IMR-90 (cell line): ENCODE measurements at regions not wholly inside any gene's neighbourhood (a gene's known extent, or its start where the extent isn't known, plus 50 kb on each side); places are given as distances from the start of the nearest gene placed in this dataset.

Experiments used
- ATAC-seq: fragments of 200-7000 bp; cut with Tn5 transposase; 2 replicates; pipeline ENCODE4 v1.9.1; 2020; ENCODE audit warnings: low read depth, mild to moderate bottlenecking, moderate library complexity
- BruUV-seq: library from RNA; stranded (reverse); fragments of 400-500 nt; replicated peaks from 2 replicates; lab custom pipeline; 2021; lab: Mats Ljungman, UMichigan
- CTCF ChIA-PET: fragments of 300-600 bp; formaldehyde crosslinking; extraction: SDS; loops from one replicate; lab custom pipeline; 2021; ENCODE audit warnings: antibody characterized with exemption; lab: Yijun Ruan, JAX
- POLR2A ChIA-PET: fragments of 300-600 bp; sonication (Branson Sonifier 250); formaldehyde crosslinking; loops from one replicate; lab custom pipeline; 2022; ENCODE audit warnings: antibody characterized with exemption; ENCODE audit not compliant: unreplicated experiment; lab: Charles Lee
- DNase-seq: peaks from one replicate; pipeline ENCODE4 v3.0.0; 2013
- H2AFZ ChIP-seq: replicated peaks from 2 replicates; pipeline ENCODE3; 2013; ENCODE audit warnings: low read length, mild to moderate bottlenecking; ENCODE audit not compliant: poor library complexity
- H2AK5ac ChIP-seq: 2 replicates; pipeline ENCODE4 v1.6.1; 2013; ENCODE audit warnings: low read depth, low read length, inconsistent platforms
- H2AK9ac ChIP-seq: replicated peaks from 2 replicates; pipeline ENCODE3; 2013; ENCODE audit warnings: mild to moderate bottlenecking, low read depth, low read length, moderate library complexity; ENCODE audit not compliant: poor library complexity
- H2BK120ac ChIP-seq: 2 replicates; pipeline ENCODE4 v1.6.1; 2013; ENCODE audit warnings: low read depth, low read length, inconsistent platforms
- H2BK15ac ChIP-seq: 3 replicates; pipeline ENCODE4 v1.6.1; 2013; ENCODE audit warnings: low read depth, low read length, inconsistent platforms
- H2BK20ac ChIP-seq: 2 replicates; pipeline ENCODE4 v1.6.1; 2013; ENCODE audit warnings: low read depth, mild to moderate bottlenecking, inconsistent platforms, low read length, moderate library complexity
- H2BK5ac ChIP-seq: 2 replicates; pipeline ENCODE4 v1.6.1; 2013; ENCODE audit warnings: mild to moderate bottlenecking, low read depth, low read length, inconsistent platforms; ENCODE audit not compliant: poor library complexity, severe bottlenecking
- H3K14ac ChIP-seq: replicated peaks from 2 replicates; pipeline ENCODE4 v1.6.1; 2013; ENCODE audit warnings: low read depth, low read length, inconsistent platforms
- H3K18ac ChIP-seq: 2 replicates; pipeline ENCODE4 v1.6.1; 2013; ENCODE audit warnings: low read depth, low read length, control low read depth
- H3K23ac ChIP-seq: 2 replicates; pipeline ENCODE4 v1.6.1; 2013; ENCODE audit warnings: low read depth, low read length, inconsistent platforms
- H3K27ac ChIP-seq: 2 replicates; pipeline ENCODE4 v1.5.1; 2013; ENCODE audit warnings: mild to moderate bottlenecking, control low read depth, low read length; ENCODE audit not compliant: insufficient read depth
- H3K27me3 ChIP-seq: 2 replicates; pipeline ENCODE4 v1.6.1; 2013; ENCODE audit warnings: low read length; ENCODE audit not compliant: control insufficient read depth, insufficient read depth
- H3K36me3 ChIP-seq: 2 replicates; pipeline ENCODE4 v1.6.1; 2013; ENCODE audit warnings: low read length, mixed read lengths; ENCODE audit not compliant: control insufficient read depth, insufficient read depth
- H3K4ac ChIP-seq: 2 replicates; pipeline ENCODE4 v1.6.1; 2013; ENCODE audit warnings: low read depth, low read length, inconsistent platforms
- H3K4me1 ChIP-seq: 2 replicates; pipeline ENCODE4 v1.6.1; 2013; ENCODE audit warnings: low read length, mixed read lengths; ENCODE audit not compliant: control insufficient read depth, insufficient read depth
- H3K4me2 ChIP-seq: 2 replicates; pipeline ENCODE4 v1.6.1; 2013; ENCODE audit warnings: low read depth, mild to moderate bottlenecking, control low read depth, low read length, moderate library complexity
- H3K4me3 ChIP-seq: 2 replicates; pipeline ENCODE4 v1.5.1; 2013; ENCODE audit warnings: low read depth, mild to moderate bottlenecking, control low read depth, low read length, moderate library complexity; ENCODE audit not compliant: insufficient read depth
- H3K56ac ChIP-seq: 2 replicates; pipeline ENCODE4 v1.6.1; 2013; ENCODE audit warnings: low read length, inconsistent platforms; ENCODE audit not compliant: insufficient read depth; ENCODE audit errors: extremely low read depth
- H3K79me1 ChIP-seq, 2 experiments: 2 replicates each; pipeline ENCODE4 v1.6.1; 2013; ENCODE audit warnings: low read length in 2 of 2, inconsistent platforms in 1 of 2, low read depth in 1 of 2
- H3K9ac ChIP-seq: 2 replicates; pipeline ENCODE4 v1.6.1; 2013; ENCODE audit warnings: low read depth, low read length, control low read depth
- H3K9me1 ChIP-seq: 2 replicates; pipeline ENCODE4 v1.6.1; 2013; ENCODE audit warnings: low read length, inconsistent platforms; ENCODE audit not compliant: insufficient read depth
- H3K9me3 ChIP-seq: 2 replicates; pipeline ENCODE4 v1.6.1; 2013; ENCODE audit warnings: low read length; ENCODE audit not compliant: control insufficient read depth, insufficient read depth
- H4K20me1 ChIP-seq: 2 replicates; pipeline ENCODE4 v1.6.1; 2013; ENCODE audit warnings: low read length, inconsistent platforms; ENCODE audit not compliant: insufficient read depth
- H4K5ac ChIP-seq: 2 replicates; pipeline ENCODE4 v1.6.1; 2013; ENCODE audit warnings: mild to moderate bottlenecking, low read depth, low read length, control low read depth
- H4K8ac ChIP-seq, 2 experiments: 2 replicates each; pipeline ENCODE4 v1.6.1; 2013; ENCODE audit warnings: low read depth in 2 of 2, low read length in 2 of 2, control low read depth in 1 of 2, inconsistent platforms in 1 of 2
- H4K91ac ChIP-seq: 2 replicates; pipeline ENCODE4 v1.6.1; 2013; ENCODE audit warnings: low read depth, low read length, inconsistent platforms; ENCODE audit not compliant: insufficient read depth
- BHLHE40 ChIP-seq: fragments of 150-350 bp; IDR thresholded peaks from 2 replicates; pipeline ENCODE4 v1.6.1; 2016; ENCODE audit warnings: mild to moderate bottlenecking, low read depth, low read length
- CEBPB ChIP-seq: IDR thresholded peaks from 2 replicates; pipeline ENCODE4 v1.6.1; 2012; ENCODE audit warnings: low read depth, low read length, improper control_type of control experiment
- CHD1 ChIP-seq: IDR thresholded peaks from 2 replicates; pipeline ENCODE4 v1.6.1; 2012; ENCODE audit warnings: low read depth, low read length, improper control_type of control experiment
- CTCF ChIP-seq: conservative IDR thresholded peaks from 2 replicates; pipeline ENCODE4 v1.5.1; 2012; ENCODE audit warnings: mild to moderate bottlenecking, low read depth, low read length, improper control_type of control experiment
- ELK1 ChIP-seq: fragments of 150-350 bp; IDR thresholded peaks from 2 replicates; pipeline ENCODE4 v1.6.1; 2016; ENCODE audit warnings: low read depth, mild to moderate bottlenecking, low read length, moderate library complexity, borderline replicate concordance
- FOS ChIP-seq: fragments of 150-350 bp; IDR thresholded peaks from 2 replicates; pipeline ENCODE4 v1.6.1; 2016; ENCODE audit warnings: low read depth, low read length
- MAFK ChIP-seq: IDR thresholded peaks from 2 replicates; pipeline ENCODE4 v1.6.1; 2012; ENCODE audit warnings: low read depth, low read length, improper control_type of control experiment
- MAZ ChIP-seq: IDR thresholded peaks from 2 replicates; pipeline ENCODE4 v1.6.1; 2012; ENCODE audit warnings: low read depth, mild to moderate bottlenecking, low read length, improper control_type of control experiment, moderate library complexity, borderline replicate concordance
- MXI1 ChIP-seq: IDR thresholded peaks from 2 replicates; pipeline ENCODE4 v1.6.1; 2012; ENCODE audit warnings: low read depth, mild to moderate bottlenecking, low read length, moderate library complexity, borderline replicate concordance
- NFE2L2 ChIP-seq: fragments of 150-350 bp; IDR thresholded peaks from 2 replicates; pipeline ENCODE4 v1.6.1; 2016; ENCODE audit warnings: low read depth, mild to moderate bottlenecking, low read length
- POLR2A ChIP-seq: IDR thresholded peaks from 2 replicates; pipeline ENCODE4 v1.6.1; 2012; ENCODE audit warnings: mild to moderate bottlenecking, low read depth, low read length
- RAD21 ChIP-seq: IDR thresholded peaks from 2 replicates; pipeline ENCODE4 v1.6.1; 2012; ENCODE audit warnings: low read length, improper control_type of control experiment
- RCOR1 ChIP-seq: IDR thresholded peaks from 2 replicates; pipeline ENCODE4 v1.6.1; 2012; ENCODE audit warnings: mild to moderate bottlenecking, low read length, improper control_type of control experiment; ENCODE audit not compliant: insufficient replicate concordance
- RFX5 ChIP-seq: IDR thresholded peaks from 2 replicates; pipeline ENCODE4 v1.8.0; 2012; ENCODE audit warnings: low read depth, mild to moderate bottlenecking, low read length, moderate library complexity
- SMC3 ChIP-seq: fragments of 150-350 bp; IDR thresholded peaks from 2 replicates; pipeline ENCODE4 v1.6.1; 2016; ENCODE audit warnings: low read depth, mild to moderate bottlenecking, antibody characterized with exemption, low read length, moderate library complexity
- dilution Hi-C: fragments of 300-500 bp; cut with HindIII; formaldehyde crosslinking; loops from one replicate; pipeline ENCODE4 v1.14.3; 2018; ENCODE audit warnings: low sequenced_read_pairs; ENCODE audit not compliant: unreplicated experiment
- in situ Hi-C: fragments of 300-500 bp; cut with MboI; formaldehyde crosslinking; loops from 3 replicates; pipeline ENCODE4 v1.14.3; 2019; ENCODE audit warnings: low sequenced_read_pairs, inconsistent platforms, mixed read lengths
- intact Hi-C: fragments of 100-400 bp; cut with micrococcal nuclease; formaldehyde crosslinking; loops from 2 replicates; pipeline ENCODE4 v1.10.0; 2022
- TF ChIP-seq, protein P1 (sequence below): fragments of 150-350 bp; IDR thresholded peaks from 2 replicates; pipeline ENCODE4 v1.6.1; 2017; ENCODE audit warnings: mild to moderate bottlenecking, antibody characterized with exemption, low read length, low read depth

GRCh38 chr5:125496393-125496792, 750.0 kb upstream of the ZNF608 start:
- no TSS peak for BruUV-seq
- no peaks in the 10 kb centered on the region for H4K20me1 ChIP-seq
- no peaks in the 10 kb centered on the region for H3K4me1 ChIP-seq
- intact Hi-C loops (no loop called here), in situ Hi-C loops (no loop called here), dilution Hi-C loops (no loop called here)
- no peak overlapping the region for H3K18ac ChIP-seq
- H3K23ac ChIP-seq, result no peak overlapping the region
- no peak overlapping the region for H2BK20ac ChIP-seq
- no peak overlapping the region for H2BK15ac ChIP-seq
- no peak overlapping the region for H3K4me3 ChIP-seq
- no peak overlapping the region for H3K14ac ChIP-seq
- DNase-seq, result no peak
- no peaks in the 10 kb centered on the region for H3K79me1 ChIP-seq
- no peak overlapping the region for H4K5ac ChIP-seq
- no peak overlapping the region for H2BK120ac ChIP-seq
- H3K9me1 ChIP-seq, result no peaks in the 10 kb centered on the region
- no peaks in the 10 kb centered on the region for H3K27me3 ChIP-seq
- no peak overlapping the region for H2AK9ac ChIP-seq
- no peak overlapping the region for H3K4me2 ChIP-seq
- no peak overlapping the region for H2AFZ ChIP-seq
- H3K56ac ChIP-seq, result no peak overlapping the region
- H3K9me3 ChIP-seq, result no peaks in the 10 kb centered on the region
- H2BK5ac ChIP-seq, result no peak overlapping the region
- POLR2A ChIA-PET, result no interaction called here
- no peaks in the 10 kb centered on the region for H3K36me3 ChIP-seq
- no peak overlapping the region for H3K9ac ChIP-seq
- H4K91ac ChIP-seq, result no peak overlapping the region
- no peak for TF ChIP-seq RAD21
- no peak for TF ChIP-seq NFE2L2
- no peak for TF ChIP-seq FOS
- TF ChIP-seq BHLHE40, result no peak
- no peak for TF ChIP-seq MXI1
- no peak for TF ChIP-seq POLR2A
- no peak for TF ChIP-seq RCOR1
- no peak for TF ChIP-seq CTCF
- TF ChIP-seq CEBPB, result no peak
- TF ChIP-seq MAFK, result no peak
- TF ChIP-seq MAZ, result no peak
- TF ChIP-seq CHD1, result no peak
- TF ChIP-seq ELK1, result no peak
- TF ChIP-seq SMC3, result no peak
- no peak for TF ChIP-seq RFX5
- TF ChIP-seq, protein P1, sequence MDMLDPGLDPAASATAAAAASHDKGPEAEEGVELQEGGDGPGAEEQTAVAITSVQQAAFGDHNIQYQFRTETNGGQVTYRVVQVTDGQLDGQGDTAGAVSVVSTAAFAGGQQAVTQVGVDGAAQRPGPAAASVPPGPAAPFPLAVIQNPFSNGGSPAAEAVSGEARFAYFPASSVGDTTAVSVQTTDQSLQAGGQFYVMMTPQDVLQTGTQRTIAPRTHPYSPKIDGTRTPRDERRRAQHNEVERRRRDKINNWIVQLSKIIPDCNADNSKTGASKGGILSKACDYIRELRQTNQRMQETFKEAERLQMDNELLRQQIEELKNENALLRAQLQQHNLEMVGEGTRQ, result no peak
- no peak for ATAC-seq
- H4K8ac ChIP-seq, result no peak overlapping the region
- no peak overlapping the region for H3K4ac ChIP-seq
- CTCF ChIA-PET, result no interaction called here
- no peak overlapping the region for H2AK5ac ChIP-seq
- H3K27ac ChIP-seq, result no peak overlapping the region
